GM10266 (cell line): ENCODE measurements at regions not wholly inside any gene's neighbourhood (a gene's known extent, or its start where the extent isn't known, plus 50 kb on each side); places are given as distances from the start of the nearest gene placed in this dataset.

Experiments
- DNase-seq: peaks from one replicate; pipeline ENCODE4 v3.0.0; 2012; ENCODE audit errors: extremely low spot score
- TF ChIP-seq, protein P1 (sequence below): IDR thresholded peaks from 2 replicates; pipeline ENCODE4 v1.5.1; 2012; ENCODE audit warnings: mild to moderate bottlenecking, low read depth; ENCODE audit not compliant: control insufficient read depth, insufficient read depth; ENCODE audit errors: missing control alignments

DNA sequence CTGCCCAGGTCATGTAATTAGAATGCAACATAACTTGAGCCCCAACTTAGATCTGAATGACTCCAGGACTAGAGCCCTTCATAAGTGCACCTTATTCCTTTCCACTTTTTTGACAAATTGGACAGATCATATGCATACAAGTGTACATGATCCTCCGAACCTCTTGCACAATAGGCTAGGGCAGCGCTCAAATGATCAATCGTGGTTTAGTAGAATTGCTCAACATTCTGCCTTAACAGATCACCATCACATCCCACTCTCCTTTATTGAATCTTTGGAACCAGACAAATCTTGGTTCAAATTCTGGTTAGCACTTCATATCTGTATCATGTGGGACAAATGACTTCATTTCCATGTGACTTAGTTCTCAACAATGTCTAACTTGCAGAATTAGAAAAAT lies 106.8 kb upstream of the CDIN1 start:
- TF ChIP-seq, protein P1, sequence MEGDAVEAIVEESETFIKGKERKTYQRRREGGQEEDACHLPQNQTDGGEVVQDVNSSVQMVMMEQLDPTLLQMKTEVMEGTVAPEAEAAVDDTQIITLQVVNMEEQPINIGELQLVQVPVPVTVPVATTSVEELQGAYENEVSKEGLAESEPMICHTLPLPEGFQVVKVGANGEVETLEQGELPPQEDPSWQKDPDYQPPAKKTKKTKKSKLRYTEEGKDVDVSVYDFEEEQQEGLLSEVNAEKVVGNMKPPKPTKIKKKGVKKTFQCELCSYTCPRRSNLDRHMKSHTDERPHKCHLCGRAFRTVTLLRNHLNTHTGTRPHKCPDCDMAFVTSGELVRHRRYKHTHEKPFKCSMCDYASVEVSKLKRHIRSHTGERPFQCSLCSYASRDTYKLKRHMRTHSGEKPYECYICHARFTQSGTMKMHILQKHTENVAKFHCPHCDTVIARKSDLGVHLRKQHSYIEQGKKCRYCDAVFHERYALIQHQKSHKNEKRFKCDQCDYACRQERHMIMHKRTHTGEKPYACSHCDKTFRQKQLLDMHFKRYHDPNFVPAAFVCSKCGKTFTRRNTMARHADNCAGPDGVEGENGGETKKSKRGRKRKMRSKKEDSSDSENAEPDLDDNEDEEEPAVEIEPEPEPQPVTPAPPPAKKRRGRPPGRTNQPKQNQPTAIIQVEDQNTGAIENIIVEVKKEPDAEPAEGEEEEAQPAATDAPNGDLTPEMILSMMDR, result no peak
- DNase-seq, result no peak

DNA sequence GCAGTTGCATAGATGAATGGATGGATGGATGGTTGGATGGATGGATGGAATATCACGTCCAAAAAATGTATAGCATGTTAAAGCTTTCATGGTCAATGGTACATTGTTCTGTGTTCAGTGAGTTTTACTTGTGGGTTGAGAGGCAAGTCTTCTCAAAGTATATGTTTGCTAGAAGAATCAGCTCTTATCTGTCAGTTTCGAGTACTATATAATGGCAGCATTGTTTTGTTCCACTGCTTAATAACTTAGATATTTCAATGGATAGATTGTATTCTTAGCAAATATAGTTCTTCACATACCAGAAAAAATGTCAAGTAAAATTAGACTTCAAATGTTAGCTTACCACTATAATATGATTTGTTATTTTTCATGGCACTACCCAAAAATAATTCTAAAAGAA lies 100.9 kb upstream of the CDIN1 start:
- TF ChIP-seq, protein P1, result no peak
- no peak for DNase-seq

DNA sequence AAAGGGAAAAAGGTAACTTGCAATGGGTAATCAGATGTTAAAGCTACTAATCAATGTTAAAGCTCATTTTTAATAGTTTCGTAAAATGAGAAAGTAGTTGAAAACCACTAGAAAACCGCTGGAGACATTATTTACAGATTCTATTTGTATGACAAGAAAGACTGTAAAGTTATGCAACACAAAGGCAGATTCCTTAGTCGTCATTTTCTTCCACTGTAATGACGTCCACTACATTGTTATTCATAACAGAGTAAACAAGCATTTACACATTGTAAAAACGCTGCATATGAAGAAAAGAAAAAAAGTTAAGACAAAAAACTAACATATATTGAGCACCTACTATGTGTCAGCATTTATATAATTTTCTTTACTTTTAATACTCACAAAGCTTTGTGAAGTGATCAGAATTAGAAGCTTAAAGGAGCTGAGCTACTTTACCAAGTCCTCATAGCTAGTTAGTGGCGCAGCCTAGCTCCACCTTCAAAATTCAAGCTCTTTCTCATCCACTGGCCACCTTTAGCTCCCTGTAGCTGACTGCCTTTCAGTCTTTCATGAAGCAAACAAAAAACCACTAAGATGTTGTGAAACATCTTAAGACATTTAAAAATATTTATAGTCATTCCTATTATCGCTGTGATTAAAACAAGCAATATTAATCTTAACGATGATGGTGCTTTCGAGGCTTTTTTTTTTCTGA lies 100.1 kb upstream of the CDIN1 start:
- TF ChIP-seq, protein P1, result no peak
- DNase-seq, result no peak

DNA sequence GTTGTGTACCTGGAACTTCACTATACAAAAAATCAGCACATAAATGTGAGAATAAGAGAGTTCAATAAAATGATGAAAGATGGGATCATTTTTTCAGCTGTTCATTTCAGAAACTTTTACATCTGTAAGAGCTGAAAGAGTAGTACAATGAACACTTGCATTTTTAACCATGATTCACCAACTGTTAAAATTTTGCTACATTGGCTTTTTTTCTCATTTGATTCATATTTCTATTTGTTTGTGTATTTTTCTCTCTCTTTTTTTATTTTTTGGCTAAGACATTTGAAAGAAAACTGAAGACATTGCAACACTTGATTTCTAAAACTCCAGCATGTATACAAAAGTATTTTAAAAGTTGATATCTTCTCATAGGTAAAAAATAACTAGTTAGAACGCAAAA lies 98.3 kb upstream of the CDIN1 start:
- TF ChIP-seq, protein P1, result no peak

DNA sequence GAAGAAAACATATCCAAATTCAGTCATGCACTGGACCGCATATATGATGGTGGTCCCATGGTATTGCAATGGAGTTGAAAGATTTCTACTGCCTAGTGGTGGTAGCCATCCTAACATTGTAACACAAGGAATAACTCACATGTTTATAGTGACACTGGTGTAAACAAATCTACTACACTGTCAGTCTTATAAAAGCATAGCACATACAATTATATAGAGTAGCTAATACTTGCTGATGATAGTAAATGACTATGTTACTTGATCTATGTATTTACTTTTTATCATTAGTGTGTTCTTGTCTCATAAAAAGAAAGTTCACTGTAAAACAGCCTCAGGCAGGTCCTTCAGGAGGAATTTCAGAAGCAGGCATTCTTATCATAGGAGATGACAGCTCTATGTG lies 96.0 kb upstream of the CDIN1 start:
- TF ChIP-seq, protein P1, result no peak
- DNase-seq, result no peak

More for the DNA sequence above, 98.3 kb upstream of the CDIN1 start:
- DNase-seq, result no peak

DNA sequence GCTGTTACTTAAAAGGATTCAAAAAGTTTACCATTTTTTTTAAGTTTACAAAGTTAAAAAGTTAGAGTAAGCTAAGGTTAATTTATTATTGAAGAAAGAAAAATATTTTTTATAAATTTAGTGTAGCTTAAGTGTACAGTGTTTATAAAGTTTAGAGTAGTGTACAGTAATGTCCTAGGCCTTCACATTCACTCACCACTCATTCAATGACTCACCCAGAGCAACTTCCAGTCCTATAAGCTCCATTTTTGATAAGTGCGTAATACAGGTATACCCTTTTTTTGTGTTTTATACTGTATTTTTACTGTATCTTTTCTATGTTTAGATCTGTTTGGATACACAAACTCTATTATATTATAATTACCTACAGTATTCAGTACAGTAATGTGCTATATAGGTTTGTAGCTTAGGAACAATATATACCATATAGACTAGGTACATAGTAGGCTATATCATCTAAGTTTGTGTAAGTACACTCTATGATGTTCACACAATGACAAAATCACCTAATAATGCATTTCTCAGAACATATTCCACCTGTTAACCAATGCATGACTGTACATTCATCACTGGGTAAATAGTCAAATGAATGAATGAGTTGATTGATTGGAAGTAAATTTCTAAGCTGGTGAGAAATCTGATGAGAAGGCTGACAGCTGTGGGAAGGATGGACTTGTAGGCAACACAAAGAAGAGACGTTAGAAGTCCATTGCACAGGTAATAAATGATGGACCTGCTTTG lies 95.2 kb upstream of the CDIN1 start:
- TF ChIP-seq, protein P1, result no peak
- no peak for DNase-seq

DNA sequence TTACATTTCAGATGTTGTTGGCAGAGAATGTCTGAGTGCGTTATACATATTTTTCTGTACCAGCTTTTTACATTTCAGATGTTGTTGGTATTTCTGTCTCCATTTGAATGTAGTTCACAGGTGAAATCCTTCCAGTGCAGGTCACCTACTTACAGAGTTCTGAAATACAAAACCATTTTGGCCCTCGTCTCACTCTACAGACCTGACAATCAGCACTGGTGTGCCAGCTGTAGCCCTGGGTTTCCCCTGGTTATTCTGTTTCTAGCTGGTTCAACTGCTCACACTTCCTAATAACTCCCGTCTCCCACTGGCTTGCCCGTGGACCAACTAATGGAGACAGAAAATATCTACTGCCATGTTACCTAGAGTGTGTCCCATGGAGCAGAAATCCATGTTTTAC lies 87.5 kb upstream of the CDIN1 start:
- no peak for DNase-seq

More for the DNA sequence above, 87.5 kb upstream of the CDIN1 start:
- TF ChIP-seq, protein P1, result no peak
